ENCODE measurements at regions not wholly inside any gene's neighbourhood (a gene's known extent, or its start where the extent isn't known, plus 50 kb on each side); places are given as distances from the start of the nearest gene placed in this dataset.

GRCh38 chr6:77143659-77144447 is 319.4 kb downstream of the HTR1B start:
- no peak for TF ChIP-seq CTCF (IDR thresholded peaks at IDR 0.05; ENCODE audit: borderline replicate concordance, extremely low read depth, low read length, poor library complexity, severe bottlenecking)
- no peak for TF ChIP-seq EZH2 (IDR thresholded peaks at IDR 0.05; ENCODE audit: borderline replicate concordance, low read depth, low read length, severe bottlenecking)

All from DND-41 (cell line).